Upper lobe of left lung (tissue), 6 donors: ENCODE measurements at regions not wholly inside any gene's neighbourhood (a gene's known extent, or its start where the extent isn't known, plus 50 kb on each side); places are given as distances from the start of the nearest gene placed in this dataset.

ENCODE experiments used
- ATAC-seq, 2 donors: fragments of 200-7000 bp; cut with Tn5 transposase; one replicate each; pipeline ENCODE4 v1.9.1; 2022; ENCODE audit warnings: mild to moderate bottlenecking in 2 of 2, moderate library complexity in 2 of 2; ENCODE audit not compliant: low FRiP score in 2 of 2
- DNase-seq, 2 donors: peaks; one replicate each; pipeline ENCODE4 v3.0.0-alpha.2; 2019 to 2020
- H3K27ac ChIP-seq, 4 donors: fragments of 200-600 bp; sonication (generic); one replicate each; pipeline ENCODE4 v1.5.1; 2016 to 2019
- H3K27me3 ChIP-seq, 4 donors: fragments of 200-600 bp; sonication (generic); one replicate each; pipeline ENCODE4 v1.5.1; 2017 to 2019
- H3K36me3 ChIP-seq, 4 donors: fragments of 200-600 bp; sonication (generic); one replicate each; pipeline ENCODE4 v1.5.1; 2016 to 2019
- H3K4me1 ChIP-seq, 4 donors: fragments of 200-600 bp; sonication (generic); one replicate each; pipeline ENCODE4 v1.5.1; 2018 to 2019
- H3K4me3 ChIP-seq, 4 donors: fragments of 200-600 bp; sonication (generic); one replicate each; pipeline ENCODE4 v1.5.1; 2017 to 2019; ENCODE audit warnings: mild to moderate bottlenecking in 2 of 4, moderate library complexity in 1 of 4
- H3K9me3 ChIP-seq, 4 donors: fragments of 200-600 bp; sonication (generic); one replicate each; pipeline ENCODE4 v1.5.1; 2018 to 2019
- CTCF ChIP-seq, 6 experiments: fragments of 450-650 bp in 4 of 6; fragments of 200-600 bp in 2 of 6; sonication (generic) in 2 of 6; IDR thresholded peaks; one replicate each; pipeline ENCODE4 v1.5.1; 2016 to 2019; ENCODE audit warnings: antibody characterized with exemption in 6 of 6
- EP300 ChIP-seq, 4 donors: sonication (generic); formaldehyde crosslinking; IDR thresholded peaks; one replicate each; pipeline ENCODE4 v1.5.1; 2017; ENCODE audit warnings: antibody characterized with exemption in 4 of 4, control low read depth in 2 of 4
- POLR2A ChIP-seq, 4 donors: fragments of 450-650 bp; IDR thresholded peaks; one replicate each; pipeline ENCODE4 v1.5.1; 2016 to 2017; ENCODE audit warnings: antibody characterized with exemption in 4 of 4, mild to moderate bottlenecking in 2 of 4
- POLR2AphosphoS5 ChIP-seq, 2 donors: sonication (generic); formaldehyde crosslinking; IDR thresholded peaks; one replicate each; pipeline ENCODE4 v1.5.1; 2017; ENCODE audit warnings: antibody characterized with exemption in 2 of 2
- WGBS, 2 donors: methylation state at CpG; one replicate each; pipeline ENCODE4 v1.1.5; 2017 to 2018; 5-methylcytosine and 5-hydroxymethylcytosine counted together
- donor health status: DM: no; HTN: no; CAD: no; lungs with moderate emphysema.
- donor health status: DM: no; HTN: yes; CAD: no; lungs with severe emphysema.

- no peaks in the 10 kb centered on the region for H3K27me3 ChIP-seq
- TF ChIP-seq EP300 (IDR thresholded peaks at IDR 0.05): peak in 2 of 4 donors; percentile 36 to 47
- TF ChIP-seq POLR2A (IDR thresholded peaks at IDR 0.05): no peak
- no peak for TF ChIP-seq CTCF (IDR thresholded peaks at IDR 0.05)
- peak in 1 of 2 donors; percentile 18 for TF ChIP-seq POLR2AphosphoS5 (IDR thresholded peaks at IDR 0.05)
- no peak overlapping the region for H3K4me3 ChIP-seq
- DNase-seq: peak in 1 of 2 donors; percentile 14
- no peaks in the 10 kb centered on the region for H3K36me3 ChIP-seq
- 82 to 85% methylated on average over 4 of the region's 4 CpGs for WGBS, 2 donors
- H3K9me3 ChIP-seq: no peaks in the 10 kb centered on the region
- no peak for ATAC-seq
- H3K27ac ChIP-seq: peak overlapping the region in 1 of 4 donors; percentile 67
- peaks cover 0 to 4% (median 1%) of the 10 kb centered on the region in 4 donors for H3K4me1 ChIP-seq
Observed at GRCh38 chr22:49561338-49561737, 266.3 kb downstream of the BRD1 start.

- H3K9me3 ChIP-seq: peaks cover 4 to 15% (median 10%) of the 10 kb centered on the region in 4 donors
- no peaks in the 10 kb centered on the region for H3K27me3 ChIP-seq
- ATAC-seq (peak in 1 of 2 donors; percentile 21), DNase-seq (peak; percentile 13 to 33)
- H3K4me3 ChIP-seq: no peak overlapping the region
- peaks cover 0 to 6% (median 0%) of the 10 kb centered on the region in 4 donors for H3K4me1 ChIP-seq
- TF ChIP-seq CTCF (IDR thresholded peaks at IDR 0.05): no peak
- TF ChIP-seq POLR2A (IDR thresholded peaks at IDR 0.05): no peak
- TF ChIP-seq POLR2AphosphoS5 (IDR thresholded peaks at IDR 0.05): no peak
- TF ChIP-seq EP300 (IDR thresholded peaks at IDR 0.05): no peak
- H3K27ac ChIP-seq: no peak overlapping the region
- H3K36me3 ChIP-seq: no peaks in the 10 kb centered on the region
- WGBS, 2 donors: 93 to 94% methylated on average over 7 to 10 of the region's 11 CpGs
Observed at GRCh38 chr22:49555526-49555925, 272.1 kb downstream of the BRD1 start.

GRCh38 chr22:49554741-49555140 lies 272.9 kb downstream of the BRD1 start:
- no peak overlapping the region for H3K4me3 ChIP-seq
- TF ChIP-seq EP300 (IDR thresholded peaks at IDR 0.05): no peak
- no peak for TF ChIP-seq POLR2AphosphoS5 (IDR thresholded peaks at IDR 0.05)
- no peak for TF ChIP-seq POLR2A (IDR thresholded peaks at IDR 0.05)
- TF ChIP-seq CTCF (IDR thresholded peaks at IDR 0.05): no peak
- H3K36me3 ChIP-seq: no peaks in the 10 kb centered on the region
- no peak overlapping the region for H3K27ac ChIP-seq
- DNase-seq (peak; percentile 18 to 43), ATAC-seq (no peak)
- peaks cover 0 to 6% (median 0%) of the 10 kb centered on the region in 4 donors for H3K4me1 ChIP-seq
- 95 to 98% methylated on average over 8 to 13 of the region's 17 CpGs for WGBS, 2 donors
- peaks cover 4 to 16% (median 13%) of the 10 kb centered on the region in 4 donors for H3K9me3 ChIP-seq
- no peaks in the 10 kb centered on the region for H3K27me3 ChIP-seq

- H3K27ac ChIP-seq: no peak overlapping the region
- TF ChIP-seq POLR2AphosphoS5 (IDR thresholded peaks at IDR 0.05) (no peak), CTCF (IDR thresholded peaks at IDR 0.05) (no peak), POLR2A (IDR thresholded peaks at IDR 0.05) (no peak), EP300 (IDR thresholded peaks at IDR 0.05) (no peak)
- DNase-seq (peak in 1 of 2 donors; percentile 41), ATAC-seq (no peak)
- H3K4me1 ChIP-seq: peaks cover 0 to 6% (median 0%) of the 10 kb centered on the region in 4 donors
- no peaks in the 10 kb centered on the region for H3K36me3 ChIP-seq
- 83 to 86% methylated on average over 10 of the region's 10 CpGs for WGBS, 2 donors
- H3K4me3 ChIP-seq: no peak overlapping the region
- H3K9me3 ChIP-seq: peaks cover 4 to 16% (median 13%) of the 10 kb centered on the region in 4 donors
- no peaks in the 10 kb centered on the region for H3K27me3 ChIP-seq
Observed at GRCh38 chr22:49554296-49554625, 273.4 kb downstream of the BRD1 start.
